GM21381 (cell line): ENCODE measurements at regions not wholly inside any gene's neighbourhood (a gene's known extent, or its start where the extent isn't known, plus 50 kb on each side); places are given as distances from the start of the nearest gene placed in this dataset.
"Not testable (repeated sequence)": the region's sequence is repeated elsewhere in the genome, so short reads cannot be mapped to it uniquely, and the experiment has no call there.

Experiments
- ATAC-seq: cut with Tn5 transposase; IDR thresholded peaks from one replicate; pipeline ENCODE4 v1.9.1; 2021; ENCODE audit warnings: mild to moderate bottlenecking, moderate library complexity; ENCODE audit not compliant: unreplicated experiment

- ATAC-seq: no peak
These were observed 137.9 kb upstream of the BASP1 start for GRCh38 chr5:17079562-17079961.

GRCh38 chr5:17080361-17080760 lies 137.1 kb upstream of the BASP1 start:
- no peak for ATAC-seq

GRCh38 chr5:17081142-17081541 lies 136.3 kb upstream of the BASP1 start:
- no peak for ATAC-seq

GRCh38 chr5:17083276-17083675 lies 134.2 kb upstream of the BASP1 start:
- not testable (repeated sequence) for ATAC-seq

GRCh38 chr5:17087035-17087434 lies 130.4 kb upstream of the BASP1 start:
- no peak for ATAC-seq

- no peak for ATAC-seq
These were observed 129.4 kb upstream of the BASP1 start for GRCh38 chr5:17088051-17088450.

GRCh38 chr5:17089001-17089400 lies 128.4 kb upstream of the BASP1 start:
- no peak for ATAC-seq

- no peak for ATAC-seq
These were observed 127.7 kb upstream of the BASP1 start for GRCh38 chr5:17089690-17090089.

- ATAC-seq: no peak
These were observed 126.6 kb upstream of the BASP1 start for GRCh38 chr5:17090839-17091238.

GRCh38 chr5:17094830-17095229 lies 122.6 kb upstream of the BASP1 start:
- no peak for ATAC-seq

GRCh38 chr5:17096952-17097695 lies 120.3 kb upstream of the BASP1 start:
- ATAC-seq: no peak

- ATAC-seq: no peak
These were observed 117.5 kb upstream of the BASP1 start for GRCh38 chr5:17099946-17100345.

GRCh38 chr5:17103461-17103860 lies 114.0 kb upstream of the BASP1 start:
- no peak for ATAC-seq

- no peak for ATAC-seq
These were observed 111.5 kb upstream of the BASP1 start for GRCh38 chr5:17105744-17106418.

- no peak for ATAC-seq
These were observed 110.9 kb upstream of the BASP1 start for GRCh38 chr5:17106521-17106920.

GRCh38 chr5:17112091-17112716 lies 105.2 kb upstream of the BASP1 start:
- not testable (repeated sequence) for ATAC-seq

GRCh38 chr5:17113174-17113958 lies 104.1 kb upstream of the BASP1 start:
- ATAC-seq: no peak

- no peak for ATAC-seq
These were observed 103.2 kb upstream of the BASP1 start for GRCh38 chr5:17114233-17114632.

GRCh38 chr5:17114715-17115599 lies 102.5 kb upstream of the BASP1 start:
- no peak for ATAC-seq

- no peak for ATAC-seq
These were observed 101.6 kb upstream of the BASP1 start for GRCh38 chr5:17115855-17116254.
